ENCODE measurements at regions not wholly inside any gene's neighbourhood (a gene's known extent, or its start where the extent isn't known, plus 50 kb on each side); places are given as distances from the start of the nearest gene placed in this dataset.

GRCh38 chr13:86825410-86825809, 845.8 kb upstream of the SLITRK5 start:
- H3K4me3 Mint-ChIP-seq: no peak overlapping the region
- ChIA-PET CTCF (no interaction called here), POLR2A (no interaction called here)
- H3K36me3 Mint-ChIP-seq: no peaks in the 10 kb centered on the region
- DNase-seq (ENCODE audit: low spot score) (no peak), ATAC-seq (no peak)
- H3K9me3 Mint-ChIP-seq: no peaks in the 10 kb centered on the region
- no peak overlapping the region for H3K27ac Mint-ChIP-seq
- no peaks in the 10 kb centered on the region for H3K27me3 Mint-ChIP-seq (ENCODE audit: low read depth)
- TF ChIP-seq ZNF425 (CRISPR knock-in tag; conservative IDR thresholded peaks at IDR 0.05) (no peak), NFYB (CRISPR knock-in tag; conservative IDR thresholded peaks at IDR 0.05; ENCODE audit: low read depth) (no peak), SMAD4 (CRISPR knock-in tag; IDR thresholded peaks at IDR 0.05) (no peak), ESRRA (CRISPR knock-in tag; IDR thresholded peaks at IDR 0.05; ENCODE audit: borderline replicate concordance) (no peak), KAT7 (CRISPR knock-in tag; IDR thresholded peaks at IDR 0.05; ENCODE audit: borderline replicate concordance) (no peak), SP1 (CRISPR knock-in tag; conservative IDR thresholded peaks at IDR 0.05) (no peak), ZSCAN18 (CRISPR knock-in tag; IDR thresholded peaks at IDR 0.05) (no peak)
- H3K4me1 Mint-ChIP-seq: peaks cover 5% of the 10 kb centered on the region; the same call in 1 of the 2 replicates

- peaks cover 5% of the 10 kb centered on the region; the same call in 1 of the 2 replicates for H3K4me1 Mint-ChIP-seq
- CTCF ChIA-PET: no interaction called here
- H3K27me3 Mint-ChIP-seq (ENCODE audit: low read depth): no peaks in the 10 kb centered on the region
- no peak overlapping the region for H3K4me3 Mint-ChIP-seq
- TF ChIP-seq ZBTB43 (CRISPR knock-in tag; IDR thresholded peaks at IDR 0.05): no peak
- TF ChIP-seq MXD4 (CRISPR knock-in tag; IDR thresholded peaks at IDR 0.05; ENCODE audit: borderline replicate concordance): no peak
- TF ChIP-seq RELA (CRISPR knock-in tag; IDR thresholded peaks at IDR 0.05; ENCODE audit: borderline replicate concordance): no peak
- TF ChIP-seq FOXP1 (CRISPR knock-in tag; IDR thresholded peaks at IDR 0.05; ENCODE audit: borderline replicate concordance): no peak
- TF ChIP-seq JAZF1 (CRISPR knock-in tag; IDR thresholded peaks at IDR 0.05): no peak
- TF ChIP-seq ZNF512 (CRISPR knock-in tag; IDR thresholded peaks at IDR 0.05; ENCODE audit: borderline replicate concordance): no peak
- TF ChIP-seq SMAD4 (CRISPR knock-in tag; IDR thresholded peaks at IDR 0.05): no peak
- no peak for TF ChIP-seq GRHL2 (CRISPR knock-in tag; IDR thresholded peaks at IDR 0.05; ENCODE audit: insufficient replicate concordance, severe bottlenecking)
- TF ChIP-seq USF1 (CRISPR knock-in tag; IDR thresholded peaks at IDR 0.05): no peak
- no peak for TF ChIP-seq GTF2I (CRISPR knock-in tag; conservative IDR thresholded peaks at IDR 0.05)
- TF ChIP-seq NFE2L1 (CRISPR knock-in tag; IDR thresholded peaks at IDR 0.05): no peak
- no peak for TF ChIP-seq TEAD4 (CRISPR knock-in tag; IDR thresholded peaks at IDR 0.05)
- no peak for TF ChIP-seq KAT7 (CRISPR knock-in tag; IDR thresholded peaks at IDR 0.05; ENCODE audit: borderline replicate concordance)
- no peak for TF ChIP-seq NFYB (CRISPR knock-in tag; conservative IDR thresholded peaks at IDR 0.05; ENCODE audit: low read depth)
- no peak for TF ChIP-seq ELF4 (CRISPR knock-in tag; IDR thresholded peaks at IDR 0.05; ENCODE audit: low read depth)
- no peak overlapping the region for H3K27ac Mint-ChIP-seq
- no peak for DNase-seq (ENCODE audit: low spot score)
- POLR2A ChIA-PET: interaction anchor here (0.6 kb wide), 1 partner anchor 734 kb away, joined by 7 read pairs; no protein-coding TSS in a partner anchor
- H3K36me3 Mint-ChIP-seq: no peaks in the 10 kb centered on the region
- ATAC-seq: no peak
- H3K9me3 Mint-ChIP-seq: no peaks in the 10 kb centered on the region
Measured at GRCh38 chr13:86826232-86826631, 844.9 kb upstream of the SLITRK5 start.

All from WTC11 (cell line).